ENCODE measurements at regions not wholly inside any gene's neighbourhood (a gene's known extent, or its start where the extent isn't known, plus 50 kb on each side); places are given as distances from the start of the nearest gene placed in this dataset.

GRCh38 chr12:113664224-113664681, 192.6 kb upstream of the LHX5 start:
- TF ChIP-seq CTCF (IDR thresholded peaks at IDR 0.05) (no peak), POLR2A (IDR thresholded peaks at IDR 0.05) (no peak)
- Histone ChIP-seq H3K9me3 (no peaks in the 10 kb centered on the region), H3K27me3 (no peaks in the 10 kb centered on the region), H3K4me1 (no peaks in the 10 kb centered on the region), H3K4me3 (no peak overlapping the region), H3K27ac (no peak overlapping the region), H3K36me3 (ENCODE audit: low read depth, missing control alignments) (no peaks in the 10 kb centered on the region)
- DNase-seq, result no peak
- WGBS, 2 donors, result 35 to 39% methylated on average over 6 of the region's 6 CpGs
- intact Hi-C loops (cut with DNase I; ENCODE audit: low total_unique reads), result no loop called here

- H3K27me3 ChIP-seq, result no peaks in the 10 kb centered on the region
Measured at GRCh38 chr12:113663396-113663795, 191.7 kb upstream of the LHX5 start.

GRCh38 chr12:113660936-113661335, 189.3 kb upstream of the LHX5 start:
- Histone ChIP-seq H3K4me3 (no peak overlapping the region), H3K27ac (no peak overlapping the region), H3K27me3 (no peaks in the 10 kb centered on the region), H3K36me3 (ENCODE audit: low read depth, missing control alignments) (no peaks in the 10 kb centered on the region), H3K4me1 (no peaks in the 10 kb centered on the region), H3K9me3 (no peaks in the 10 kb centered on the region)
- DNase-seq, result no peak
- intact Hi-C loops (cut with DNase I; ENCODE audit: low total_unique reads), result no loop called here
- WGBS, 2 donors, result 44% methylated on average over 2 of the region's 2 CpGs
- TF ChIP-seq POLR2A (IDR thresholded peaks at IDR 0.05) (no peak), CTCF (IDR thresholded peaks at IDR 0.05) (no peak)

More at GRCh38 chr12:113663396-113663795, 191.7 kb upstream of the LHX5 start:
- intact Hi-C loops (cut with DNase I; ENCODE audit: low total_unique reads), result no loop called here
- TF ChIP-seq CTCF (IDR thresholded peaks at IDR 0.05) (no peak), POLR2A (IDR thresholded peaks at IDR 0.05) (no peak)
- WGBS, 2 donors, result 73 to 76% methylated on average over 10 of the region's 10 CpGs
- DNase-seq, result no peak
- Histone ChIP-seq H3K4me1 (no peaks in the 10 kb centered on the region), H3K4me3 (no peak overlapping the region), H3K9me3 (no peaks in the 10 kb centered on the region), H3K27ac (no peak overlapping the region), H3K36me3 (ENCODE audit: low read depth, missing control alignments) (no peaks in the 10 kb centered on the region)

- WGBS, 2 donors, result 58 to 60% methylated on average over 5 of the region's 5 CpGs
- no peak for TF ChIP-seq CTCF (IDR thresholded peaks at IDR 0.05)
- TF ChIP-seq POLR2A (IDR thresholded peaks at IDR 0.05), result no peak
- intact Hi-C loops (cut with DNase I; ENCODE audit: low total_unique reads), result no loop called here
- Histone ChIP-seq H3K27ac (no peak overlapping the region), H3K4me3 (no peak overlapping the region), H3K36me3 (ENCODE audit: low read depth, missing control alignments) (no peaks in the 10 kb centered on the region), H3K4me1 (no peaks in the 10 kb centered on the region), H3K9me3 (no peaks in the 10 kb centered on the region), H3K27me3 (no peaks in the 10 kb centered on the region)
- no peak for DNase-seq
Measured at GRCh38 chr12:113659416-113659815, 187.7 kb upstream of the LHX5 start.

GRCh38 chr12:113659015-113659414, 187.3 kb upstream of the LHX5 start:
- no peak overlapping the region for H3K4me3 ChIP-seq
- H3K36me3 ChIP-seq (ENCODE audit: low read depth, missing control alignments), result no peaks in the 10 kb centered on the region
- no peaks in the 10 kb centered on the region for H3K9me3 ChIP-seq
- H3K27me3 ChIP-seq, result no peaks in the 10 kb centered on the region
- TF ChIP-seq POLR2A (IDR thresholded peaks at IDR 0.05) (no peak), CTCF (IDR thresholded peaks at IDR 0.05) (no peak)
- intact Hi-C loops (cut with DNase I; ENCODE audit: low total_unique reads), result no loop called here
- no peak for DNase-seq
- 86 to 87% methylated on average over 6 of the region's 6 CpGs for WGBS, 2 donors
- H3K4me1 ChIP-seq, result no peaks in the 10 kb centered on the region
- H3K27ac ChIP-seq, result no peak overlapping the region

Data from testis (tissue), 2 donors.